Endodermal cell (in vitro differentiated cells): ENCODE measurements at regions not wholly inside any gene's neighbourhood (a gene's known extent, or its start where the extent isn't known, plus 50 kb on each side); places are given as distances from the start of the nearest gene placed in this dataset.

ENCODE experiments used
- DNase-seq: peaks from one replicate; pipeline ENCODE4 v3.0.0-alpha.2; 2017
- H3K27ac ChIP-seq: 2 replicates; pipeline ENCODE4 v1.5.1; 2013; ENCODE audit warnings: mild to moderate bottlenecking, low read depth, low read length, moderate library complexity
- H3K27me3 ChIP-seq: 2 replicates; pipeline ENCODE4 v1.6.1; 2013; ENCODE audit warnings: mild to moderate bottlenecking, low read length, moderate library complexity; ENCODE audit not compliant: insufficient read depth, control insufficient read depth, poor library complexity, severe bottlenecking
- H3K36me3 ChIP-seq: 2 replicates; pipeline ENCODE4 v1.7.0; 2013; ENCODE audit warnings: mild to moderate bottlenecking, low read length, moderate library complexity; ENCODE audit not compliant: control insufficient read depth, insufficient read depth
- H3K4me1 ChIP-seq: one replicate; pipeline ENCODE4 v1.7.0; 2013; ENCODE audit warnings: low read length; ENCODE audit not compliant: control insufficient read depth, insufficient read depth
- H3K4me3 ChIP-seq: 2 replicates; pipeline ENCODE4 v1.5.1; 2013; ENCODE audit warnings: mild to moderate bottlenecking, low read length, moderate library complexity
- H3K9ac ChIP-seq: 2 replicates; pipeline ENCODE4 v1.6.1; 2013; ENCODE audit warnings: mild to moderate bottlenecking, low read length, moderate library complexity; ENCODE audit not compliant: poor library complexity, severe bottlenecking; ENCODE audit errors: extremely low read depth
- H3K9me3 ChIP-seq: 2 replicates; pipeline ENCODE4 v1.6.1; 2013; ENCODE audit warnings: mild to moderate bottlenecking, low read length, moderate library complexity; ENCODE audit not compliant: control insufficient read depth
- H3K27ac Mint-ChIP-seq: 2 replicates; pipeline ENCODE4 v1.8.0; 2020; ENCODE audit warnings: mixed read lengths
- H3K27me3 Mint-ChIP-seq: 2 replicates; pipeline ENCODE4 v1.8.0; 2021; ENCODE audit warnings: mild to moderate bottlenecking, mixed read lengths; ENCODE audit not compliant: insufficient read depth
- H3K36me3 Mint-ChIP-seq: 2 replicates; pipeline ENCODE4 v1.8.0; 2020; ENCODE audit warnings: low read depth, mixed read lengths
- H3K4me1 Mint-ChIP-seq: 2 replicates; pipeline ENCODE4 v1.8.0; 2020; ENCODE audit warnings: mixed read lengths
- H3K4me3 Mint-ChIP-seq: 2 replicates; pipeline ENCODE4 v1.8.0; 2020; ENCODE audit warnings: mild to moderate bottlenecking, moderate library complexity, mixed read lengths
- H3K9me3 Mint-ChIP-seq: 2 replicates; pipeline ENCODE4 v1.8.0; 2020; ENCODE audit warnings: mild to moderate bottlenecking, mixed read lengths
- WGBS, 2 experiments: methylation state at CpG; one replicate each; pipeline versions ENCODE4 v1.1.5 to v1.1.7; 2013; ENCODE audit warnings: missing lambda C conversion rate in 2 of 2, mixed read lengths in 1 of 2; ENCODE audit not compliant: insufficient coverage in 1 of 2, insufficient read length in 1 of 2; 5-methylcytosine and 5-hydroxymethylcytosine counted together
- TF ChIP-seq, protein P1 (sequence below): fragments of 200-600 bp; sonication (generic); conservative IDR thresholded peaks from 2 replicates; pipeline ENCODE4 v1.5.0; 2021; ENCODE audit warnings: antibody characterized with exemption, mild to moderate bottlenecking

DNA sequence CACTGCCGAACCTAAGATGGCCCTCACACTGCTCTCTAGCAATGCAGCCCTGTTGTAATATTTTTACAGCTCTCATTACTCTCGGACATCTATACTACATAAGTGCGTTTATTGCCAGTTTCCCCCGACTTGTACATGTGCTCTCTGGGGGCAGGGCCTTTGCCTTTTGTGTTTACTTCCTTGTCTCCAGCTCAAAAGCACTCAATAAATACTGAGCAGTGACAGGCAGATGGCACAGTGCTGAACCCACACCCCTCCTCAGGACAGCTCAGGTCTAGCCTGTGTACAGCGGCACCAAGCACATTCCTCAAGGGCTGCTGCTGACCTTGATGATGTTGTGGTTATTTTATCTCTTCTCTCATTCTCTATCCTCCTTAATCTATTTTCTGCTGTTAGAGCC lies 68.0 kb upstream of the ELMO1 start:
- peaks cover under 1% of the 10 kb centered on the region for H3K9me3 Mint-ChIP-seq
- Histone ChIP-seq H3K27ac (no peak overlapping the region), H3K9me3 (no peaks in the 10 kb centered on the region), H3K9ac (no peak overlapping the region), H3K4me1 (no peaks in the 10 kb centered on the region), H3K27me3 (peaks cover 6% of the 10 kb centered on the region), H3K36me3 (no peaks in the 10 kb centered on the region), H3K4me3 (no peak overlapping the region)
- no peak overlapping the region for H3K27ac Mint-ChIP-seq
- peaks cover 6% of the 10 kb centered on the region for H3K27me3 Mint-ChIP-seq
- H3K4me1 Mint-ChIP-seq, result peaks cover 9% of the 10 kb centered on the region
- no peak overlapping the region for H3K4me3 Mint-ChIP-seq
- WGBS, 2 experiments, result 90 to 93% methylated on average over 4 to 5 of the region's 5 CpGs
- no peaks in the 10 kb centered on the region for H3K36me3 Mint-ChIP-seq
- no peak for DNase-seq
- TF ChIP-seq, protein P1, sequence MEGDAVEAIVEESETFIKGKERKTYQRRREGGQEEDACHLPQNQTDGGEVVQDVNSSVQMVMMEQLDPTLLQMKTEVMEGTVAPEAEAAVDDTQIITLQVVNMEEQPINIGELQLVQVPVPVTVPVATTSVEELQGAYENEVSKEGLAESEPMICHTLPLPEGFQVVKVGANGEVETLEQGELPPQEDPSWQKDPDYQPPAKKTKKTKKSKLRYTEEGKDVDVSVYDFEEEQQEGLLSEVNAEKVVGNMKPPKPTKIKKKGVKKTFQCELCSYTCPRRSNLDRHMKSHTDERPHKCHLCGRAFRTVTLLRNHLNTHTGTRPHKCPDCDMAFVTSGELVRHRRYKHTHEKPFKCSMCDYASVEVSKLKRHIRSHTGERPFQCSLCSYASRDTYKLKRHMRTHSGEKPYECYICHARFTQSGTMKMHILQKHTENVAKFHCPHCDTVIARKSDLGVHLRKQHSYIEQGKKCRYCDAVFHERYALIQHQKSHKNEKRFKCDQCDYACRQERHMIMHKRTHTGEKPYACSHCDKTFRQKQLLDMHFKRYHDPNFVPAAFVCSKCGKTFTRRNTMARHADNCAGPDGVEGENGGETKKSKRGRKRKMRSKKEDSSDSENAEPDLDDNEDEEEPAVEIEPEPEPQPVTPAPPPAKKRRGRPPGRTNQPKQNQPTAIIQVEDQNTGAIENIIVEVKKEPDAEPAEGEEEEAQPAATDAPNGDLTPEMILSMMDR, result no peak

DNA sequence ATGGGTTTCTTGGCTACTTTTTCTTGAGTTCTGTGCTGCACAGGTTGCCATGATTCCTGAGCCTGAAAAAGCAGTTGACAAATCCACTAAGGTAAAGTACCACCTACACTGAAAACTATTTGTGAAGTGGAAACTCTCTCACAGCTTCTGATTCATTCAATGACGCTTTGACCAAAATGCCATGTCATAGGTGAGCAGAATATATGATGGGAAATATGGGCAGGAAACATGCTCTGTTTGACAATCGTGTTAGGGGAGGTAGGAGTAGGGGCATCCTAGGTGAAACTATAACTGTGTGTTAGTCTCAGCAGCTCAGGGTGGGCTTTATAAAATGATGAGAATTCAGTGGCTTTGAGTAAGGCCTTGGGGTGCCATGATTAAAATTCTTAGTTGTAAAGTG lies 69.6 kb upstream of the ELMO1 start:
- no peak overlapping the region for H3K4me3 Mint-ChIP-seq
- TF ChIP-seq, protein P1, result no peak
- H3K27me3 Mint-ChIP-seq, result peaks cover 6% of the 10 kb centered on the region
- H3K27ac Mint-ChIP-seq, result no peak overlapping the region
- H3K27me3 ChIP-seq, result peaks cover 6% of the 10 kb centered on the region
- DNase-seq, result no peak
- H3K4me3 ChIP-seq, result no peak overlapping the region
- H3K4me1 ChIP-seq, result no peaks in the 10 kb centered on the region
- no peak overlapping the region for H3K9ac ChIP-seq
- H3K9me3 Mint-ChIP-seq, result peaks cover 2% of the 10 kb centered on the region
- H3K27ac ChIP-seq, result no peak overlapping the region
- H3K36me3 ChIP-seq, result no peaks in the 10 kb centered on the region
- WGBS, 2 experiments, result 80 to 94% methylated on average over 2 of the region's 2 CpGs
- H3K9me3 ChIP-seq, result no peaks in the 10 kb centered on the region
- H3K4me1 Mint-ChIP-seq, result peaks cover 9% of the 10 kb centered on the region
- no peaks in the 10 kb centered on the region for H3K36me3 Mint-ChIP-seq

DNA sequence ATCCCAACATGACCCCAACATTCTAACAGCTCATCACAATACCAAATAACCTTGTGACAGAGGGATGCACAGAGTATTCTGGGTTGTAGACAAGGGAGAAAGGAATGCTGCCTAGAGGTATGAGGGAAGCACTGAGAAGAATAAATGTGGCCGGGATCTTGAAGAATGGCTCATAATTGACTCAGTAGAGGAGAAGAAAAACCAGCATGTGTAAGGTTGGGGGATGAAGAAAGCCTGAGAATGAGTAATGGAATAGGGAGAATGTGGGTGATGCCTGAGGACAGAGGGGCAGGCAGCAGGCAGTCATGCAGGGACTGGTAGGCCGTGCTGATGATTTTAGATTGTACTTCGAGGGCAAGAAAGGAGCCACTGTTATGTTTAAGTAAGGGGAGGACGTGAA lies 75.4 kb upstream of the ELMO1 start:
- Histone ChIP-seq H3K27me3 (no peaks in the 10 kb centered on the region), H3K36me3 (no peaks in the 10 kb centered on the region), H3K4me3 (no peak overlapping the region), H3K4me1 (no peaks in the 10 kb centered on the region), H3K9ac (no peak overlapping the region), H3K9me3 (no peaks in the 10 kb centered on the region), H3K27ac (no peak overlapping the region)
- no peak for DNase-seq
- Mint-ChIP-seq H3K36me3 (no peaks in the 10 kb centered on the region), H3K4me1 (peaks cover 5% of the 10 kb centered on the region), H3K4me3 (no peak overlapping the region), H3K27ac (no peak overlapping the region), H3K27me3 (no peaks in the 10 kb centered on the region), H3K9me3 (peaks cover 2% of the 10 kb centered on the region)
- TF ChIP-seq, protein P1, result no peak
- WGBS, 2 experiments, result 90 to 100% methylated on average over 4 of the region's 4 CpGs
